ENCODE measurements at regions not wholly inside any gene's neighbourhood (a gene's known extent, or its start where the extent isn't known, plus 50 kb on each side); places are given as distances from the start of the nearest gene placed in this dataset.

GRCh38 chr5:57783693-57784092 is 301.1 kb upstream of the ACTBL2 start:
- no peak for DNase-seq
- no peak overlapping the region for H3K4me3 ChIP-seq (ENCODE audit: low read depth in 2 of 2, low read length in 1 of 2)
- no peak overlapping the region for H3K27ac ChIP-seq (ENCODE audit: low read depth in 2 of 2, low read length in 1 of 2)
- WGBS (ENCODE audit: low lambda C conversion rate) = 99% methylated on average over 2 of the region's 2 CpGs
- no peaks in the 10 kb centered on the region for H3K36me3 ChIP-seq (replicated peaks in 1 of 2; ENCODE audit: control insufficient read depth in 1 of 2, insufficient read depth in 2 of 2, low read length in 1 of 2)
- peaks cover under 1% of the 10 kb centered on the region for H3F3A ChIP-seq (replicated peaks; ENCODE audit: insufficient read depth)
- TF ChIP-seq GATA2 (CRISPR knock-in tag; IDR thresholded peaks at IDR 0.05) = no peak
- no peak for TF ChIP-seq ELF1 (IDR thresholded peaks at IDR 0.05)
- no peak for TF ChIP-seq NRF1 (IDR thresholded peaks at IDR 0.05; ENCODE audit: low read depth, low read length)
- TF ChIP-seq POLR2AphosphoS5 (IDR thresholded peaks at IDR 0.05; ENCODE audit: low read depth, low read length) = no peak
- TF ChIP-seq CHD2 (IDR thresholded peaks at IDR 0.05; ENCODE audit: low read length, partially characterized antibody) = no peak
- no peak for TF ChIP-seq TCF12 (IDR thresholded peaks at IDR 0.05)
- H3K9me2 ChIP-seq = no peaks in the 10 kb centered on the region
- ChIA-PET POLR2A (no interaction called here), CTCF (interaction anchor here (1.3 to 3.0 kb wide), 2 partner anchors 486 to 677 kb away, joined by 5 to 10 read pairs; no protein-coding TSS in a partner anchor)
- H3K4me2 ChIP-seq = no peak overlapping the region
- H2AFZ ChIP-seq (ENCODE audit: low read depth) = no peak overlapping the region; the same call in 1 of the 2 replicates
- H3K9me3 ChIP-seq = no peaks in the 10 kb centered on the region
- H3K4me1 ChIP-seq (ENCODE audit: control insufficient read depth in 1 of 2, insufficient read depth in 2 of 2, low read depth in 1 of 2, low read length in 1 of 2) = peaks cover 4 to 6% of the 10 kb centered on the region in 2 experiments; a peak in 3 of 4 replicates
- no peaks in the 10 kb centered on the region for H3K79me2 ChIP-seq (ENCODE audit: insufficient read depth)
- no peak overlapping the region for H3K9ac ChIP-seq
- no peaks in the 10 kb centered on the region for H4K20me1 ChIP-seq (ENCODE audit: insufficient read depth)
- no peaks in the 10 kb centered on the region for H3K27me3 ChIP-seq (ENCODE audit: insufficient read depth)

GRCh38 chr5:57780961-57781325 is 298.3 kb upstream of the ACTBL2 start:
- Histone ChIP-seq H3K4me3 (ENCODE audit: low read depth in 2 of 2, low read length in 1 of 2) (no peak overlapping the region), H3K27me3 (ENCODE audit: insufficient read depth) (no peaks in the 10 kb centered on the region), H3K9me3 (no peaks in the 10 kb centered on the region), H3K4me2 (no peak overlapping the region), H3K9me2 (no peaks in the 10 kb centered on the region), H3K36me3 (replicated peaks in 1 of 2; ENCODE audit: control insufficient read depth in 1 of 2, insufficient read depth in 2 of 2, low read length in 1 of 2) (no peaks in the 10 kb centered on the region), H4K20me1 (ENCODE audit: insufficient read depth) (no peaks in the 10 kb centered on the region), H3K27ac (ENCODE audit: low read depth in 2 of 2, low read length in 1 of 2) (no peak overlapping the region), H3F3A (replicated peaks; ENCODE audit: insufficient read depth) (no peaks in the 10 kb centered on the region), H3K4me1 (ENCODE audit: control insufficient read depth in 1 of 2, insufficient read depth in 2 of 2, low read depth in 1 of 2, low read length in 1 of 2) (peaks cover 6 to 9% of the 10 kb centered on the region in 2 experiments; a peak in 3 of 4 replicates), H2AFZ (ENCODE audit: low read depth) (no peak overlapping the region), H3K9ac (no peak overlapping the region), H3K79me2 (ENCODE audit: insufficient read depth) (no peaks in the 10 kb centered on the region)
- WGBS (ENCODE audit: low lambda C conversion rate) = 98% methylated on average over 5 of the region's 5 CpGs
- TF ChIP-seq RCOR1 (IDR thresholded peaks at IDR 0.05; ENCODE audit: low read length) (no peak), TEAD4 (IDR thresholded peaks at IDR 0.05; ENCODE audit: borderline replicate concordance, insufficient read depth) (no peak), MXI1 (IDR thresholded peaks at IDR 0.05; ENCODE audit: low read depth, low read length) (no peak), FOXJ3 (CRISPR knock-in tag; IDR thresholded peaks at IDR 0.05) (no peak), GABPA (IDR thresholded peaks at IDR 0.05; ENCODE audit: low read depth) (no peak), CHD2 (IDR thresholded peaks at IDR 0.05; ENCODE audit: low read length, partially characterized antibody) (no peak), IRF3 (IDR thresholded peaks at IDR 0.05; ENCODE audit: low read depth, low read length) (no peak), REST (IDR thresholded peaks at IDR 0.05; ENCODE audit: low read depth, low read length) (no peak)
- POLR2A ChIA-PET = no interaction called here
- DNase-seq = no peak
- CTCF ChIA-PET = interaction anchor here (0.8 to 8.1 kb wide), 4 partner anchors 33 to 680 kb away, joined by 4 to 206 read pairs (median 6); partner anchors contain the start of gene PLK2
